ENCODE measurements at regions not wholly inside any gene's neighbourhood (a gene's known extent, or its start where the extent isn't known, plus 50 kb on each side); places are given as distances from the start of the nearest gene placed in this dataset.

- TF ChIP-seq EP300 (IDR thresholded peaks at IDR 0.05; ENCODE audit: low read depth) (no peak), POLR2AphosphoS5 (IDR thresholded peaks at IDR 0.05) (no peak)
Observed at GRCh38 chr16:64282181-64282580, 839.7 kb downstream of the CDH11 start.

Measured in transverse colon (tissue), 3 donors.